ENCODE measurements at regions not wholly inside any gene's neighbourhood (a gene's known extent, or its start where the extent isn't known, plus 50 kb on each side); places are given as distances from the start of the nearest gene placed in this dataset.
A peak's percentile ranks its signal among the peaks of the same experiment; 100 is the strongest.

DNA sequence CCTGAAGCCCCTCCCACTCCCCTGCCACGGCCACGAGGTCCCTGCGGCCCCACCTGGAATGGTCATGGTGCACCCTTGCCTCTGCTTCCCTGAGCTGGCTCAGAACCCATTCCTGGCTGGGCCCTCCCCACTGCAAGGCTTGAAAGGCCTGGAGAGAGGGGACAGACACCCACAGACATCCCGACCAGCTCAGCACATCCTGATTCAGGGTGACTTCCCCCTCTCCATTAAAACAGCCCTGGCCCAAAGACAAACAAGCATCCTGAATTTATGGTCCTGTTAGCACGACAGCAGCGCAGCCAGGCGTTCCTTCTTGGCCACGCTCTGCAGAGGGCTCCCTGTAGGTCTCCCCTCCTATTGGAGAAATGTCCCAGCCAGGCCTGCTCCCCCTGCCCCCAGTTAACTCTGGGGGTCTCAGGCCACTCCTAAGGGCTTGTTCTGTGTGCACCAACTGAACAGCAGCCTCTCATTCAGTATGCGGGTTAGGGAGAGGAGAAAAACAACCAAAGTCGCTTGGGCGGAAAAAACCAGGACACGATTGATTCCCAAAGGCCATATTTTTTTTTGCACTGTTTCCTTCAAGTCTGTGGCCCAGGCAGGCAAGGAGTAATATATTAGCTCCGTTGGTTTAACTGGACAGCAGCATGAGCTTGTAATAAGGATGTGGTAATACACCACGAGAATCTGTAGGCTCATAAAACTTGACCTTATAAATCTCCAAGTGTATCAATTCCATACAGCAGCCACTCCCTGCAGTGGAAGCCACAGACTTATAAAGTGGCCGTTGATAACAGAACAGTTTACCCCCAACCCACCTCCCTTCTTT is 106.7 kb upstream of the MSX1 start:
- CTCF ChIA-PET, result interaction anchor here (1.1 to 1.9 kb wide), 2 partner anchors 8 to 9 kb away, joined by 3 to 6 read pairs; no protein-coding TSS in a partner anchor
- H3K9me3 ChIP-seq (ENCODE audit: control insufficient read depth in 1 of 2, insufficient read depth in 1 of 2, low read depth in 1 of 2, low read length in 2 of 2), result no peaks in the 10 kb centered on the region
- no peak for DNase-seq (ENCODE audit: low read depth, low spot score)

More for the DNA sequence above, 106.7 kb upstream of the MSX1 start:
- no peaks in the 10 kb centered on the region for H4K20me1 ChIP-seq (ENCODE audit: insufficient read depth)
- BruUV-seq (replicated peaks), result no TSS peak
- ChIA-PET RAD21 (ENCODE audit: low non-redundant PET in 1 of 2, low total read pairs in 2 of 2, uncharacterized antibody in 2 of 2, unreplicated experiment in 2 of 2) (no interaction called here), POLR2A (no interaction called here)
- H3K9me2 ChIP-seq (ENCODE audit: insufficient read depth), result no peaks in the 10 kb centered on the region
- H3K36me3 ChIP-seq (ENCODE audit: control insufficient read depth in 1 of 2, insufficient read depth in 2 of 2, low read length in 2 of 2), result no peaks in the 10 kb centered on the region
- H3K9ac ChIP-seq (ENCODE audit: low read length), result no peak overlapping the region
- intact Hi-C loops (cut with micrococcal nuclease), result no loop called here
- H3K4me3 ChIP-seq (replicated peaks in 1 of 2; ENCODE audit: low read depth in 1 of 2, low read length in 2 of 2), result no peak overlapping the region
- no peak overlapping the region for H2AFZ ChIP-seq (ENCODE audit: low read depth, low read length, poor library complexity, severe bottlenecking)
- H3K4me2 ChIP-seq (ENCODE audit: low read length), result peak overlapping the region; percentile 17; the same call in 1 of the 2 replicates
- H3K27ac ChIP-seq (ENCODE audit: low read depth, low read length), result peak overlapping the region; percentile 34; the same call in 1 of the 2 replicates
- no peak for TF ChIP-seq YY1 (IDR thresholded peaks at IDR 0.05; ENCODE audit: extremely low read depth, insufficient replicate concordance, low read depth, low read length)
- no peak for TF ChIP-seq EGR1 (IDR thresholded peaks at IDR 0.05; ENCODE audit: low read depth)
- no peak for TF ChIP-seq ZNF274 (IDR thresholded peaks at IDR 0.05; ENCODE audit: low read depth, low read length)
- TF ChIP-seq, protein P1, sequence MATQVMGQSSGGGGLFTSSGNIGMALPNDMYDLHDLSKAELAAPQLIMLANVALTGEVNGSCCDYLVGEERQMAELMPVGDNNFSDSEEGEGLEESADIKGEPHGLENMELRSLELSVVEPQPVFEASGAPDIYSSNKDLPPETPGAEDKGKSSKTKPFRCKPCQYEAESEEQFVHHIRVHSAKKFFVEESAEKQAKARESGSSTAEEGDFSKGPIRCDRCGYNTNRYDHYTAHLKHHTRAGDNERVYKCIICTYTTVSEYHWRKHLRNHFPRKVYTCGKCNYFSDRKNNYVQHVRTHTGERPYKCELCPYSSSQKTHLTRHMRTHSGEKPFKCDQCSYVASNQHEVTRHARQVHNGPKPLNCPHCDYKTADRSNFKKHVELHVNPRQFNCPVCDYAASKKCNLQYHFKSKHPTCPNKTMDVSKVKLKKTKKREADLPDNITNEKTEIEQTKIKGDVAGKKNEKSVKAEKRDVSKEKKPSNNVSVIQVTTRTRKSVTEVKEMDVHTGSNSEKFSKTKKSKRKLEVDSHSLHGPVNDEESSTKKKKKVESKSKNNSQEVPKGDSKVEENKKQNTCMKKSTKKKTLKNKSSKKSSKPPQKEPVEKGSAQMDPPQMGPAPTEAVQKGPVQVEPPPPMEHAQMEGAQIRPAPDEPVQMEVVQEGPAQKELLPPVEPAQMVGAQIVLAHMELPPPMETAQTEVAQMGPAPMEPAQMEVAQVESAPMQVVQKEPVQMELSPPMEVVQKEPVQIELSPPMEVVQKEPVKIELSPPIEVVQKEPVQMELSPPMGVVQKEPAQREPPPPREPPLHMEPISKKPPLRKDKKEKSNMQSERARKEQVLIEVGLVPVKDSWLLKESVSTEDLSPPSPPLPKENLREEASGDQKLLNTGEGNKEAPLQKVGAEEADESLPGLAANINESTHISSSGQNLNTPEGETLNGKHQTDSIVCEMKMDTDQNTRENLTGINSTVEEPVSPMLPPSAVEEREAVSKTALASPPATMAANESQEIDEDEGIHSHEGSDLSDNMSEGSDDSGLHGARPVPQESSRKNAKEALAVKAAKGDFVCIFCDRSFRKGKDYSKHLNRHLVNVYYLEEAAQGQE (IDR thresholded peaks at IDR 0.05; ENCODE audit: low read depth), result no peak
- no peak for TF ChIP-seq FOSL1 (IDR thresholded peaks at IDR 0.05; ENCODE audit: low read depth)
- TF ChIP-seq RAD21 (IDR thresholded peaks at IDR 0.05; ENCODE audit: low read depth), result no peak
- TF ChIP-seq, protein P2, sequence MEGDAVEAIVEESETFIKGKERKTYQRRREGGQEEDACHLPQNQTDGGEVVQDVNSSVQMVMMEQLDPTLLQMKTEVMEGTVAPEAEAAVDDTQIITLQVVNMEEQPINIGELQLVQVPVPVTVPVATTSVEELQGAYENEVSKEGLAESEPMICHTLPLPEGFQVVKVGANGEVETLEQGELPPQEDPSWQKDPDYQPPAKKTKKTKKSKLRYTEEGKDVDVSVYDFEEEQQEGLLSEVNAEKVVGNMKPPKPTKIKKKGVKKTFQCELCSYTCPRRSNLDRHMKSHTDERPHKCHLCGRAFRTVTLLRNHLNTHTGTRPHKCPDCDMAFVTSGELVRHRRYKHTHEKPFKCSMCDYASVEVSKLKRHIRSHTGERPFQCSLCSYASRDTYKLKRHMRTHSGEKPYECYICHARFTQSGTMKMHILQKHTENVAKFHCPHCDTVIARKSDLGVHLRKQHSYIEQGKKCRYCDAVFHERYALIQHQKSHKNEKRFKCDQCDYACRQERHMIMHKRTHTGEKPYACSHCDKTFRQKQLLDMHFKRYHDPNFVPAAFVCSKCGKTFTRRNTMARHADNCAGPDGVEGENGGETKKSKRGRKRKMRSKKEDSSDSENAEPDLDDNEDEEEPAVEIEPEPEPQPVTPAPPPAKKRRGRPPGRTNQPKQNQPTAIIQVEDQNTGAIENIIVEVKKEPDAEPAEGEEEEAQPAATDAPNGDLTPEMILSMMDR (IDR thresholded peaks at IDR 0.05 in 2 of 3, conservative IDR thresholded peaks at IDR 0.05 in 1 of 3; ENCODE audit: borderline replicate concordance in 1 of 3, insufficient read depth in 1 of 3, low read depth in 2 of 3, low read length in 2 of 3), result no peak
- no peak for TF ChIP-seq POLR2AphosphoS5 (IDR thresholded peaks at IDR 0.05; ENCODE audit: low read depth, low read length)
- TF ChIP-seq, protein P3, sequence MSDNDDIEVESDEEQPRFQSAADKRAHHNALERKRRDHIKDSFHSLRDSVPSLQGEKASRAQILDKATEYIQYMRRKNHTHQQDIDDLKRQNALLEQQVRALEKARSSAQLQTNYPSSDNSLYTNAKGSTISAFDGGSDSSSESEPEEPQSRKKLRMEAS (IDR thresholded peaks at IDR 0.05), result no peak
- ATAC-seq, result peak; percentile 36
- H3K27me3 ChIP-seq (ENCODE audit: insufficient read depth, low read length), result no peaks in the 10 kb centered on the region
- no peaks in the 10 kb centered on the region for H3K79me2 ChIP-seq (ENCODE audit: insufficient read depth, low read length)
- H3K4me1 ChIP-seq (ENCODE audit: control insufficient read depth in 1 of 2, insufficient read depth in 2 of 2, low read length in 2 of 2), result peaks cover 28 to 47% of the 10 kb centered on the region in 2 experiments
